Type B pancreatic cell (in vitro differentiated cells): ENCODE measurements at regions not wholly inside any gene's neighbourhood (a gene's known extent, or its start where the extent isn't known, plus 50 kb on each side); places are given as distances from the start of the nearest gene placed in this dataset.

Source experiments
- DNase-seq: peaks from one replicate; pipeline ENCODE4 v3.0.0; 2021; ENCODE audit warnings: mixed read lengths; ENCODE audit not compliant: unreplicated experiment; ENCODE audit errors: extremely low spot score
- H3K27ac Mint-ChIP-seq: 2 replicates; pipeline ENCODE4 v1.8.0; 2021; ENCODE audit warnings: mild to moderate bottlenecking, mixed read lengths
- H3K27me3 Mint-ChIP-seq: 2 replicates; pipeline ENCODE4 v1.8.0; 2021; ENCODE audit warnings: mixed read lengths
- H3K36me3 Mint-ChIP-seq: 2 replicates; pipeline ENCODE4 v1.8.0; 2021; ENCODE audit warnings: mixed read lengths
- H3K4me1 Mint-ChIP-seq: one replicate; pipeline ENCODE4 v1.8.0; 2021; ENCODE audit warnings: mixed read lengths; ENCODE audit not compliant: unreplicated experiment
- H3K4me3 Mint-ChIP-seq: 2 replicates; pipeline ENCODE4 v1.8.0; 2021; ENCODE audit warnings: mild to moderate bottlenecking, mixed read lengths
- H3K9me3 Mint-ChIP-seq: 2 replicates; pipeline ENCODE4 v1.8.0; 2021; ENCODE audit warnings: mixed read lengths
- TF ChIP-seq, protein P1 (sequence below): fragments of 200-600 bp; sonication (generic); conservative IDR thresholded peaks from 2 replicates; pipeline ENCODE4 v1.5.0; 2021; ENCODE audit warnings: antibody characterized with exemption, mild to moderate bottlenecking

GRCh38 chr6:62441182-62441581 lies 155.2 kb upstream of the KHDRBS2 start:
- TF ChIP-seq, protein P1, sequence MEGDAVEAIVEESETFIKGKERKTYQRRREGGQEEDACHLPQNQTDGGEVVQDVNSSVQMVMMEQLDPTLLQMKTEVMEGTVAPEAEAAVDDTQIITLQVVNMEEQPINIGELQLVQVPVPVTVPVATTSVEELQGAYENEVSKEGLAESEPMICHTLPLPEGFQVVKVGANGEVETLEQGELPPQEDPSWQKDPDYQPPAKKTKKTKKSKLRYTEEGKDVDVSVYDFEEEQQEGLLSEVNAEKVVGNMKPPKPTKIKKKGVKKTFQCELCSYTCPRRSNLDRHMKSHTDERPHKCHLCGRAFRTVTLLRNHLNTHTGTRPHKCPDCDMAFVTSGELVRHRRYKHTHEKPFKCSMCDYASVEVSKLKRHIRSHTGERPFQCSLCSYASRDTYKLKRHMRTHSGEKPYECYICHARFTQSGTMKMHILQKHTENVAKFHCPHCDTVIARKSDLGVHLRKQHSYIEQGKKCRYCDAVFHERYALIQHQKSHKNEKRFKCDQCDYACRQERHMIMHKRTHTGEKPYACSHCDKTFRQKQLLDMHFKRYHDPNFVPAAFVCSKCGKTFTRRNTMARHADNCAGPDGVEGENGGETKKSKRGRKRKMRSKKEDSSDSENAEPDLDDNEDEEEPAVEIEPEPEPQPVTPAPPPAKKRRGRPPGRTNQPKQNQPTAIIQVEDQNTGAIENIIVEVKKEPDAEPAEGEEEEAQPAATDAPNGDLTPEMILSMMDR = no peak
- Mint-ChIP-seq H3K4me3 (no peak overlapping the region), H3K4me1 (no peaks in the 10 kb centered on the region), H3K36me3 (no peaks in the 10 kb centered on the region), H3K27me3 (no peaks in the 10 kb centered on the region), H3K27ac (no peak overlapping the region), H3K9me3 (no peaks in the 10 kb centered on the region)
- DNase-seq = no peak

DNA sequence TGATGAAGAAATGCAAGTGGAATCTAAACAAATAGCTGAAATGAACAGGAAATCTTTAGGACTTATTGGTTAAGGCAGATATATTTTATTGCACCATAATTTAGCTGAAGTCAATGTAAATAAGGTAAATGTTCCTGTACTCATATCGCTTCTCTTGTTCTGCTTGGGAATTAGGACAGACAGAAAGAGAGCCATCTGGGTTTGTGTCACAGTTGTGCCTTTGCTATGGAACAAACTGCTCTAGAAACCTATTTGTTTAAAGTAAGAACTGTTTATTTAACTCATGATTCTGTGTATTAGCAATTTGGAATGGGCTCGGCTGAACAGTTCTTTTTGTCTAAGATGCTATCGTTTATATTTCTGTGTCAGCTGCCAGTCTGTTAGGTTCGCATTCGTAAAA lies 143.8 kb upstream of the KHDRBS2 start:
- no peaks in the 10 kb centered on the region for H3K27me3 Mint-ChIP-seq
- no peaks in the 10 kb centered on the region for H3K36me3 Mint-ChIP-seq
- H3K27ac Mint-ChIP-seq = no peak overlapping the region
- TF ChIP-seq, protein P1 = no peak
- no peak overlapping the region for H3K4me3 Mint-ChIP-seq
- no peak for DNase-seq
- H3K4me1 Mint-ChIP-seq = no peaks in the 10 kb centered on the region
- no peaks in the 10 kb centered on the region for H3K9me3 Mint-ChIP-seq

GRCh38 chr6:62400521-62401259 lies 114.7 kb upstream of the KHDRBS2 start:
- no peaks in the 10 kb centered on the region for H3K4me1 Mint-ChIP-seq
- H3K36me3 Mint-ChIP-seq = no peaks in the 10 kb centered on the region
- TF ChIP-seq, protein P1 = no peak
- no peak overlapping the region for H3K4me3 Mint-ChIP-seq
- H3K27ac Mint-ChIP-seq = no peak overlapping the region
- no peak for DNase-seq
- no peaks in the 10 kb centered on the region for H3K27me3 Mint-ChIP-seq
- H3K9me3 Mint-ChIP-seq = peaks cover 4% of the 10 kb centered on the region

DNA sequence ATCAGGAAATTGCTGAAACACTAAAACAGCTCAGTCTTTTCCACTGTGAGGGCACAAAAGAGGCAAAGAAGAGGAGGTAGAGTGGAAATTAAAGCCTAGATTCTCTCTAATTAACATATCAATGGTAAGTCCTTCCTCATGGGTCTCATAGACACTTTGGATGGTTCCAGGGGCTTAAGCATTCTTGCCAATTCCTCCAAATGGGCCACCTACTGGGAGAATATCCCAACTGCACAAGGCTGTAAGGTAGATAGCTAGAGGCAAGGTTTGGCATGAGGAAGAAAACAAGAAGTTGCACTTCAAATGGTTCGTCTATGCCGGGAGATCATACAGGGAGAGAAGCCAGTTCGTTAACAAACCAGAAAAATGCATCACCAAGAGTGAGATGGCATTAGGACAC lies 107.6 kb upstream of the KHDRBS2 start:
- Mint-ChIP-seq H3K27ac (no peak overlapping the region), H3K36me3 (no peaks in the 10 kb centered on the region), H3K9me3 (no peaks in the 10 kb centered on the region), H3K4me1 (no peaks in the 10 kb centered on the region), H3K4me3 (no peak overlapping the region), H3K27me3 (no peaks in the 10 kb centered on the region)
- TF ChIP-seq, protein P1 = no peak
- no peak for DNase-seq

DNA sequence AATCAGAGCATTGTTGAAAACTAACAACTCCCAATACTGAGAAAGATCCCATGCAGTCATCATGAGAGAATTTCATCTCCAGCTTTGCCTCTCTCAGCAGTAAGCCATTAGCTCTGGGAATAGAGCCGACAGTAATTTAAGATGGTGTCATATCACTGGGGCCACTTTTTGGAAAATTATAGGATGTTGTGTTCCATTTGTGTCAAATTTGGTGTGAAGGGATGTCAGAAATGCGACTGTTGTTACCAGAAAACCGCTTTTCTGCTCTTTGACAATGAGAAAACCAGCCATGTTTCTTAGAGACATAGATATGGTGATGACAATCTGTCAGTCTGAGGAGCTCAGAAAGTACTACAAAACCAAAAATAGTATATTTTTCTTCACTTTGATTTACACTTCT lies 106.3 kb upstream of the KHDRBS2 start:
- TF ChIP-seq, protein P1 = no peak
- H3K27me3 Mint-ChIP-seq = no peaks in the 10 kb centered on the region
- H3K4me3 Mint-ChIP-seq = no peak overlapping the region
- H3K36me3 Mint-ChIP-seq = no peaks in the 10 kb centered on the region
- H3K27ac Mint-ChIP-seq = no peak overlapping the region
- DNase-seq = no peak
- no peaks in the 10 kb centered on the region for H3K9me3 Mint-ChIP-seq
- H3K4me1 Mint-ChIP-seq = no peaks in the 10 kb centered on the region

GRCh38 chr6:62391358-62391757 lies 105.3 kb upstream of the KHDRBS2 start:
- Mint-ChIP-seq H3K27me3 (no peaks in the 10 kb centered on the region), H3K9me3 (no peaks in the 10 kb centered on the region), H3K27ac (no peak overlapping the region), H3K36me3 (no peaks in the 10 kb centered on the region), H3K4me1 (no peaks in the 10 kb centered on the region), H3K4me3 (no peak overlapping the region)
- no peak for DNase-seq
- TF ChIP-seq, protein P1 = no peak
